SK-N-SH treated with all-trans-retinoic acid at 6 μM for 48 hours (cell line): ENCODE measurements at regions not wholly inside any gene's neighbourhood (a gene's known extent, or its start where the extent isn't known, plus 50 kb on each side); places are given as distances from the start of the nearest gene placed in this dataset.

Experiments
- ARNTL ChIP-seq: fragments of 450-650 bp; formaldehyde crosslinking; IDR thresholded peaks from 2 replicates; pipeline ENCODE4 v1.5.0; 2020; ENCODE audit warnings: low read depth, mild to moderate bottlenecking, moderate library complexity, borderline replicate concordance
- BACH2 ChIP-seq: fragments of 250-450 bp; sonication (Bioruptor Pico); IDR thresholded peaks from 2 replicates; pipeline ENCODE4 v1.9.0; 2021; ENCODE audit warnings: mild to moderate bottlenecking, borderline replicate concordance
- CREB5 ChIP-seq: fragments of 250-450 bp; sonication (Bioruptor Pico); IDR thresholded peaks from 2 replicates; pipeline ENCODE4 v1.5.1; 2020; ENCODE audit warnings: low read depth, mild to moderate bottlenecking, moderate library complexity
- CSRNP3 ChIP-seq: fragments of 250-450 bp; sonication (Bioruptor Pico); IDR thresholded peaks from 2 replicates; pipeline ENCODE4 v1.5.1; 2021; ENCODE audit warnings: mild to moderate bottlenecking, moderate library complexity
- ESRRG ChIP-seq: fragments of 250-450 bp; sonication (Bioruptor Pico); IDR thresholded peaks from 2 replicates; pipeline ENCODE4 v1.6.1; 2021; ENCODE audit warnings: mild to moderate bottlenecking
- ISL1 ChIP-seq: fragments of 250-450 bp; sonication (Bioruptor Pico); IDR thresholded peaks from 2 replicates; pipeline ENCODE4 v2.1.2; 2022; ENCODE audit warnings: mild to moderate bottlenecking, moderate library complexity
- PATZ1 ChIP-seq: fragments of 250-450 bp; sonication (Bioruptor Pico); IDR thresholded peaks from 2 replicates; pipeline ENCODE4 v1.8.0; 2020; ENCODE audit warnings: mild to moderate bottlenecking, moderate library complexity, borderline replicate concordance
- SNAI2 ChIP-seq: fragments of 250-450 bp; sonication (Bioruptor Pico); IDR thresholded peaks from 2 replicates; pipeline ENCODE4 v1.5.0; 2020; ENCODE audit warnings: mild to moderate bottlenecking, moderate library complexity
- ZFP3 ChIP-seq: fragments of 250-450 bp; sonication (Bioruptor Pico); IDR thresholded peaks from 2 replicates; pipeline ENCODE4 v1.5.0; 2020; ENCODE audit warnings: mild to moderate bottlenecking, moderate library complexity
- ZNF565 ChIP-seq: fragments of 450-650 bp; formaldehyde crosslinking; conservative IDR thresholded peaks from 2 replicates; pipeline ENCODE4 v1.5.0; 2020; ENCODE audit warnings: low read depth, mild to moderate bottlenecking, moderate library complexity
- ZNF70 ChIP-seq: fragments of 450-650 bp; formaldehyde crosslinking; IDR thresholded peaks from 2 replicates; pipeline ENCODE4 v1.5.0; 2020; ENCODE audit warnings: mild to moderate bottlenecking, moderate library complexity

- TF ChIP-seq ARNTL (CRISPR knock-in tag) (no peak), ISL1 (CRISPR knock-in tag) (no peak), PATZ1 (no peak), ZFP3 (CRISPR knock-in tag) (no peak), ESRRG (CRISPR knock-in tag) (no peak), BACH2 (CRISPR knock-in tag) (no peak), SNAI2 (CRISPR knock-in tag) (no peak), CREB5 (CRISPR knock-in tag) (no peak), ZNF70 (CRISPR knock-in tag) (no peak), CSRNP3 (no peak), ZNF565 (CRISPR knock-in tag) (no peak)
These were observed 53.2 kb upstream of the MAGEA4 start for GRCh38 chrX:151859481-151859880.
